Tibial nerve (tissue), 4 donors: ENCODE measurements at regions not wholly inside any gene's neighbourhood (a gene's known extent, or its start where the extent isn't known, plus 50 kb on each side); places are given as distances from the start of the nearest gene placed in this dataset.

Experiments
- DNase-seq, 2 donors: peaks; one replicate each; pipeline ENCODE4 v3.0.0-alpha.2; 2019; ENCODE audit warnings: low spot score in 2 of 2
- H3K27ac ChIP-seq, 4 donors: fragments of 200-600 bp; sonication (generic) in 3 of 4; one replicate each; pipeline ENCODE4 v1.5.1; 2017 to 2019; ENCODE audit warnings: mild to moderate bottlenecking in 1 of 4
- H3K27me3 ChIP-seq, 2 donors: fragments of 200-600 bp; sonication (generic) in 1 of 2; one replicate each; pipeline versions ENCODE4 v1.5.1 to v1.6.0; 2017 to 2019
- H3K36me3 ChIP-seq, 3 donors: fragments of 200-600 bp; sonication (generic); one replicate each; pipeline ENCODE4 v1.5.1; 2018 to 2019
- H3K4me1 ChIP-seq, 4 donors: fragments of 200-600 bp; sonication (generic) in 3 of 4; one replicate each; pipeline ENCODE4 v1.5.1; 2017 to 2019
- H3K4me3 ChIP-seq, 4 donors: fragments of 200-600 bp; sonication (generic) in 3 of 4; one replicate each; pipeline ENCODE4 v1.5.1; 2017 to 2019; ENCODE audit warnings: mild to moderate bottlenecking in 1 of 4, moderate library complexity in 1 of 4
- H3K9me3 ChIP-seq, 4 donors: fragments of 200-600 bp; sonication (generic) in 3 of 4; one replicate each; pipeline ENCODE4 v1.5.1; 2017 to 2019
- CTCF ChIP-seq, 5 experiments: fragments of 200-600 bp in 3 of 5; fragments of 450-650 bp in 2 of 5; sonication (generic) in 3 of 5; IDR thresholded peaks; one replicate each; pipeline ENCODE4 v1.5.1; 2016 to 2019; ENCODE audit warnings: antibody characterized with exemption in 5 of 5, mild to moderate bottlenecking in 3 of 5, moderate library complexity in 2 of 5
- EP300 ChIP-seq, 2 donors: sonication (generic); formaldehyde crosslinking; IDR thresholded peaks; one replicate each; pipeline ENCODE4 v1.6.1; 2017; ENCODE audit warnings: antibody characterized with exemption in 2 of 2, mild to moderate bottlenecking in 1 of 2
- POLR2A ChIP-seq, 2 donors: fragments of 450-650 bp; IDR thresholded peaks; one replicate each; pipeline ENCODE4 v1.6.1; 2017; ENCODE audit warnings: antibody characterized with exemption in 2 of 2, mild to moderate bottlenecking in 2 of 2, moderate library complexity in 2 of 2
- WGBS, 2 donors: methylation state at CpG; one replicate each; pipeline ENCODE4 v1.1.5; 2018; 5-methylcytosine and 5-hydroxymethylcytosine counted together

GRCh38 chr12:13318231-13319015, 121.9 kb downstream of the EMP1 start:
- Histone ChIP-seq H3K27me3 (no peaks in the 10 kb centered on the region), H3K36me3 (no peaks in the 10 kb centered on the region), H3K4me3 (no peak overlapping the region), H3K27ac (no peak overlapping the region), H3K4me1 (no peaks in the 10 kb centered on the region), H3K9me3 (no peaks in the 10 kb centered on the region)
- WGBS, 2 donors = 96 to 97% methylated on average over 3 of the region's 3 CpGs
- no peak for DNase-seq
- TF ChIP-seq POLR2A (IDR thresholded peaks at IDR 0.05) (no peak), CTCF (IDR thresholded peaks at IDR 0.05) (no peak), EP300 (IDR thresholded peaks at IDR 0.05) (no peak)

- Histone ChIP-seq H3K4me1 (no peaks in the 10 kb centered on the region), H3K27ac (no peak overlapping the region), H3K27me3 (no peaks in the 10 kb centered on the region), H3K4me3 (no peak overlapping the region), H3K36me3 (no peaks in the 10 kb centered on the region), H3K9me3 (no peaks in the 10 kb centered on the region)
- no peak for DNase-seq
- no peak for TF ChIP-seq CTCF (IDR thresholded peaks at IDR 0.05)
- TF ChIP-seq EP300 (IDR thresholded peaks at IDR 0.05) = no peak
- no peak for TF ChIP-seq POLR2A (IDR thresholded peaks at IDR 0.05)
- 68 to 73% methylated on average over 6 to 7 of the region's 7 CpGs for WGBS, 2 donors
These were observed 120.2 kb downstream of the EMP1 start for GRCh38 chr12:13316587-13317246.

GRCh38 chr12:13313886-13314285, 117.4 kb downstream of the EMP1 start:
- 84 to 93% methylated on average over 2 of the region's 2 CpGs for WGBS, 2 donors
- TF ChIP-seq CTCF (IDR thresholded peaks at IDR 0.05) (no peak), POLR2A (IDR thresholded peaks at IDR 0.05) (no peak), EP300 (IDR thresholded peaks at IDR 0.05) (no peak)
- Histone ChIP-seq H3K27me3 (no peaks in the 10 kb centered on the region), H3K9me3 (no peaks in the 10 kb centered on the region), H3K4me1 (no peaks in the 10 kb centered on the region), H3K36me3 (no peaks in the 10 kb centered on the region), H3K4me3 (no peak overlapping the region), H3K27ac (no peak overlapping the region)
- no peak for DNase-seq

- no peaks in the 10 kb centered on the region for H3K9me3 ChIP-seq
- WGBS, 2 donors = 56 to 60% methylated on average over 4 of the region's 4 CpGs
These were observed 115.0 kb downstream of the EMP1 start for GRCh38 chr12:13311551-13311950.

GRCh38 chr12:13307143-13307816, 110.8 kb downstream of the EMP1 start:
- WGBS, 2 donors = 63 to 74% methylated on average over 4 of the region's 4 CpGs
- no peaks in the 10 kb centered on the region for H3K36me3 ChIP-seq
- no peak overlapping the region for H3K4me3 ChIP-seq
- H3K9me3 ChIP-seq = no peaks in the 10 kb centered on the region
- no peaks in the 10 kb centered on the region for H3K4me1 ChIP-seq
- H3K27me3 ChIP-seq = no peaks in the 10 kb centered on the region
- TF ChIP-seq EP300 (IDR thresholded peaks at IDR 0.05) (no peak), POLR2A (IDR thresholded peaks at IDR 0.05) (no peak), CTCF (IDR thresholded peaks at IDR 0.05) (no peak)
- no peak overlapping the region for H3K27ac ChIP-seq
- DNase-seq = no peak

More at GRCh38 chr12:13311551-13311950, 115.0 kb downstream of the EMP1 start:
- TF ChIP-seq POLR2A (IDR thresholded peaks at IDR 0.05) = no peak
- TF ChIP-seq EP300 (IDR thresholded peaks at IDR 0.05) = no peak
- DNase-seq = no peak
- Histone ChIP-seq H3K27me3 (no peaks in the 10 kb centered on the region), H3K4me3 (no peak overlapping the region), H3K27ac (no peak overlapping the region), H3K36me3 (no peaks in the 10 kb centered on the region), H3K4me1 (no peaks in the 10 kb centered on the region)
